Thyroid gland (tissue), 4 donors: ENCODE measurements at regions not wholly inside any gene's neighbourhood (a gene's known extent, or its start where the extent isn't known, plus 50 kb on each side); places are given as distances from the start of the nearest gene placed in this dataset.

ENCODE experiments used
- DNase-seq, 2 donors: peaks; one replicate each; pipeline ENCODE4 v3.0.0-alpha.2; 2019
- H3K27ac ChIP-seq, 3 donors: fragments of 200-600 bp; sonication (generic); 1 replicate in 2 of 3; 2 replicates in 1 of 3; pipeline ENCODE4 v1.5.1; 2016 to 2019; ENCODE audit warnings: mild to moderate bottlenecking in 1 of 3, moderate library complexity in 1 of 3
- H3K27me3 ChIP-seq: fragments of 200-600 bp; sonication (generic); one replicate; pipeline ENCODE4 v1.5.1; 2019
- H3K36me3 ChIP-seq, 2 donors: fragments of 200-600 bp; sonication (generic); one replicate each; pipeline ENCODE4 v1.5.1; 2016 to 2019
- H3K4me1 ChIP-seq, 2 donors: fragments of 200-600 bp; sonication (generic); one replicate each; pipeline ENCODE4 v1.5.1; 2017 to 2019
- H3K4me3 ChIP-seq, 3 donors: fragments of 200-600 bp; sonication (generic); replicated peaks in 1 of 3; 1 replicate in 2 of 3; 2 replicates in 1 of 3; pipeline ENCODE4 v1.5.1; 2016; ENCODE audit warnings: mild to moderate bottlenecking in 1 of 3
- H3K9me3 ChIP-seq: fragments of 200-600 bp; sonication (generic); one replicate; pipeline ENCODE4 v1.5.1; 2017
- POLR2A ChIP-seq, 2 donors: fragments of 450-650 bp; IDR thresholded peaks; one replicate each; pipeline ENCODE4 v1.6.1; 2017; ENCODE audit warnings: antibody characterized with exemption in 2 of 2, mild to moderate bottlenecking in 2 of 2, moderate library complexity in 1 of 2
- WGBS, 2 donors: methylation state at CpG; one replicate each; pipeline ENCODE4 v1.1.5; 2017; 5-methylcytosine and 5-hydroxymethylcytosine counted together
- intact Hi-C: fragments of 100-400 bp; cut with DNase I; formaldehyde crosslinking; loops from one replicate; pipeline ENCODE4 v1.15.1; 2023
- TF ChIP-seq, protein P1 (sequence below), 6 experiments: fragments of 200-600 bp in 3 of 6; fragments of 450-650 bp in 3 of 6; sonication (generic) in 3 of 6; IDR thresholded peaks; one replicate each; pipeline ENCODE4 v1.5.1; 2016 to 2019; ENCODE audit warnings: antibody characterized with exemption in 6 of 6, mild to moderate bottlenecking in 2 of 6, inconsistent platforms in 1 of 6, moderate library complexity in 1 of 6

DNA sequence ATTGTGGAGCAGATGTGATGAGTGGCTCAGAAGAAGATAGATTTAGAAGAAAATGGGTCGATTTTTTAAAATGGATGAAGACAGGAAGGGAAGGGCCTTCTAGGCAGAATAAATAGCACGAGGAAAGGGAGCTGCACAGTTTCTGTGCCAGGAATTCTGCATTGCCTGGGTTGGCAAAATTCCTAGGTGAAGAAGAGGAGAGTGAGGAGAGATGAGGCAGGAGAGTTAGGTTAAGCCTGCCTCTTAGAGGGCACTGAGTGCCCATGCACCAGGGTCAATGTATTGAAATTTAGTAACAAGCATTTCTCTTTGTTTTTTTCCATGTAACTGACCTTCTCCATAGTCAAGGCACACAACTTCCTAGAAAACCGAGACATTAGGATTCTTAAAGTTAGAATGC is 159.5 kb downstream of the YTHDC2 start:
- no peak for TF ChIP-seq POLR2A (IDR thresholded peaks at IDR 0.05)
- TF ChIP-seq, protein P1, sequence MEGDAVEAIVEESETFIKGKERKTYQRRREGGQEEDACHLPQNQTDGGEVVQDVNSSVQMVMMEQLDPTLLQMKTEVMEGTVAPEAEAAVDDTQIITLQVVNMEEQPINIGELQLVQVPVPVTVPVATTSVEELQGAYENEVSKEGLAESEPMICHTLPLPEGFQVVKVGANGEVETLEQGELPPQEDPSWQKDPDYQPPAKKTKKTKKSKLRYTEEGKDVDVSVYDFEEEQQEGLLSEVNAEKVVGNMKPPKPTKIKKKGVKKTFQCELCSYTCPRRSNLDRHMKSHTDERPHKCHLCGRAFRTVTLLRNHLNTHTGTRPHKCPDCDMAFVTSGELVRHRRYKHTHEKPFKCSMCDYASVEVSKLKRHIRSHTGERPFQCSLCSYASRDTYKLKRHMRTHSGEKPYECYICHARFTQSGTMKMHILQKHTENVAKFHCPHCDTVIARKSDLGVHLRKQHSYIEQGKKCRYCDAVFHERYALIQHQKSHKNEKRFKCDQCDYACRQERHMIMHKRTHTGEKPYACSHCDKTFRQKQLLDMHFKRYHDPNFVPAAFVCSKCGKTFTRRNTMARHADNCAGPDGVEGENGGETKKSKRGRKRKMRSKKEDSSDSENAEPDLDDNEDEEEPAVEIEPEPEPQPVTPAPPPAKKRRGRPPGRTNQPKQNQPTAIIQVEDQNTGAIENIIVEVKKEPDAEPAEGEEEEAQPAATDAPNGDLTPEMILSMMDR (IDR thresholded peaks at IDR 0.05) = no peak
- Histone ChIP-seq H3K4me1 (no peaks in the 10 kb centered on the region), H3K4me3 (no peak overlapping the region), H3K27ac (no peak overlapping the region), H3K36me3 (no peaks in the 10 kb centered on the region), H3K27me3 (no peaks in the 10 kb centered on the region), H3K9me3 (no peaks in the 10 kb centered on the region)
- intact Hi-C loops = no loop called here
- no peak for DNase-seq
- WGBS, 2 donors = 60 to 61% methylated on average over 3 of the region's 3 CpGs

DNA sequence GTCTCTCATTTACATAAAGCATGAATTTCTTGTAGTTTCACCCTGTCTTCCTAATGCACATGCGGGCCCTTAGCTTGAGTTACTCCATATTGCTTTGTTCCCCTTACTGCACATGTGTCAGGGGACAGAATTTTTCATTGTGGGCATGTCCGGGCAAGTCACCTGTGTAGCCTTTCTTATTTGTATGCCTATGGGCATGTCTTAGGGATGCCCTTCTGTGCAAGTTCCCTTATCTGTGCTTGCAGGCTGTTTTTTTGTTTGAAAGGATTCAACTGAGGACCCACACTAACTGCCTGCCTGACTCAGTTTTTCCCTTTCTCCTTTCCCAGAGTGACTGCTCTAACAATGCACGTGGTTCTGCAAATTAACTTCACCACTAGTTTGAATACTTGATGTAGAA is 161.7 kb downstream of the YTHDC2 start:
- H3K27me3 ChIP-seq = no peaks in the 10 kb centered on the region
- H3K36me3 ChIP-seq = no peaks in the 10 kb centered on the region
- TF ChIP-seq POLR2A (IDR thresholded peaks at IDR 0.05) = no peak
- TF ChIP-seq, protein P1 (IDR thresholded peaks at IDR 0.05) = no peak
- no peaks in the 10 kb centered on the region for H3K4me1 ChIP-seq
- DNase-seq = no peak
- H3K4me3 ChIP-seq = no peak overlapping the region
- 88 to 95% methylated on average over 3 of the region's 3 CpGs for WGBS, 2 donors
- H3K9me3 ChIP-seq = no peaks in the 10 kb centered on the region
- intact Hi-C loops = no loop called here
- no peak overlapping the region for H3K27ac ChIP-seq

DNA sequence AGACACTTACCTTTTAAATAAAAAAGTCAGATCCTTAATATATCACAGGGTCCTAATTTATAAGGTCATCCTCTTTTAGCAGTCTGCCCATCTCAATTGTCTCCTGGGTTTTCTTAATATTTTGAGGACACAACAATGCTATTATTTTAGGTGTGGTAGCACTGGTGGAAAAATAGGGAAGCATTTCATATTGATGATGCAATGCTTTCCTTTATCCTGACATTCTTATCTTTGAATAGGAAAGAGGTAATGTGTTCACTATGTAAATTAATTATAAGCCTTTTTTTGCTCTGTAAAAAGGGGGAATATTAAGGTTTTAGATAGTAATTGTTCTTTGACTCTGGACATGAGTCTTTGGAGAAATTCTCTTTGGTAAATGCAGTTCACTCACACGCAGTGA is 164.7 kb downstream of the YTHDC2 start:
- Histone ChIP-seq H3K27me3 (no peaks in the 10 kb centered on the region), H3K9me3 (no peaks in the 10 kb centered on the region), H3K4me3 (no peak overlapping the region), H3K36me3 (no peaks in the 10 kb centered on the region), H3K27ac (no peak overlapping the region), H3K4me1 (no peaks in the 10 kb centered on the region)
- DNase-seq = no peak
- TF ChIP-seq POLR2A (IDR thresholded peaks at IDR 0.05) = no peak
- TF ChIP-seq, protein P1 (IDR thresholded peaks at IDR 0.05) = no peak
- 20 to 24% methylated on average over 1 of the region's 1 CpG for WGBS, 2 donors
- intact Hi-C loops = no loop called here

DNA sequence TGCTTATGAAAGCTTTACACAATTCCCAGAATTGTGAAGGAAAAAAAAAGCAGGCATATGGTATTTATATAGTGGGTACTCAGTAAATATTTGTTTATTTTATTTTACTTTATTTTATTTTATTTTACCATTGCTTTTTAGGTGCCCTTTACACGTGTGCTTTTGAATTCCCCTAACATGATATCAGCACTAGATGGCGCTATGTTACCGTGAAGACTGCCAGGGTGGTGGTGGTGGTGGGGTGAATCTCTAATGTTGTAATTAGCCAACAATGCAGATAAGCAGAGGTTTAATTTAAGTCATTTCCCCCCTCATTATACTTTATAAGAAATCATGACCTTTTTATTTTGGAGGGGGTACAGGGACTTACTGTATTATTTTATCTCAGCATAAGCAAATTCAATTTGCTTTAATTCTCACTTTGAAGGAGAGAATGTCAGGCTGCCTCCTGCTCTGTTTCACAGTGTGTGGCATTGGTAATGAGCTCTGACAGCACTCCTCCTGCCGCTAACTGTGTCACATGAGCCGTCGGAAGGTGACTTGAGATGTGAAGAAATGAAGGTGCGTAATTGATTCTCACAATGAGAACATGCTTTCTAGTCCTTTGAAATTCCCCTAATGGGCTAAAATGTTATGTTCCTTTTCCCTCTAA is 165.6 kb downstream of the YTHDC2 start:
- H3K36me3 ChIP-seq = no peaks in the 10 kb centered on the region
- WGBS, 2 donors = 25 to 30% methylated on average over 7 of the region's 7 CpGs
- no peak for TF ChIP-seq POLR2A (IDR thresholded peaks at IDR 0.05)
- TF ChIP-seq, protein P1 (IDR thresholded peaks at IDR 0.05) = peak; percentile 19 to 78 (median 59)
- no peaks in the 10 kb centered on the region for H3K27me3 ChIP-seq
- no peaks in the 10 kb centered on the region for H3K9me3 ChIP-seq
- no peak overlapping the region for H3K27ac ChIP-seq
- intact Hi-C loops = no loop called here
- peak; percentile 12 to 32 for DNase-seq
- no peak overlapping the region for H3K4me3 ChIP-seq
- H3K4me1 ChIP-seq = no peaks in the 10 kb centered on the region

DNA sequence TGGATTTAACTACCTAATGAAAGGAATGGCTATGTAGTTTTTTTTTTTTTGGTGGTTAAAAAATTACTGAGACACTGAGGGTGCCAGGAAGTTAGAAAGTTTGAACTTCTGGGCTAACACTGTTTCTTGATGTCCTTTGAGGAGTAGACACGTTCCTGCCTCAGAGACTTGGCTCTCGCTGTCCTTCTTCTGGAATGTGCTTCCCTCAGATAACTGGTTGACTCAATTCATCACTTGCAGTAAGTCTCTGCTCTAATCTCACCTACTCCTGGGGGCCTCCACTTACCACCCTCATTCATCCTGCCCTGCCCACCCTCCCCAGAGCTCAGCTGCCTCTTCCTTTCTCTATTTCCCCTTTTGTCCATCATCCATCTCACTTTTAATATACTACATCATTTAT is 167.0 kb downstream of the YTHDC2 start:
- Histone ChIP-seq H3K4me1 (no peaks in the 10 kb centered on the region), H3K36me3 (no peaks in the 10 kb centered on the region), H3K27me3 (no peaks in the 10 kb centered on the region), H3K4me3 (no peak overlapping the region), H3K9me3 (no peaks in the 10 kb centered on the region), H3K27ac (no peak overlapping the region)
- DNase-seq = no peak
- WGBS, 2 donors = 65 to 68% methylated on average over 2 of the region's 2 CpGs
- no peak for TF ChIP-seq POLR2A (IDR thresholded peaks at IDR 0.05)
- TF ChIP-seq, protein P1 (IDR thresholded peaks at IDR 0.05) = no peak
- intact Hi-C loops = loop anchor here (5.0 kb wide), 1 partner anchor 767 kb away; no protein-coding TSS in a partner anchor
